ENCODE measurements at regions not wholly inside any gene's neighbourhood (a gene's known extent, or its start where the extent isn't known, plus 50 kb on each side); places are given as distances from the start of the nearest gene placed in this dataset.

- H3K27ac ChIP-seq, result no peak overlapping the region
These were observed 162.1 kb upstream of the MPHOSPH6 start for GRCh38 chr16:82331974-82332750.

GRCh38 chr16:82331397-82331796, 161.4 kb upstream of the MPHOSPH6 start:
- Histone ChIP-seq H3K4me3 (no peak overlapping the region), H3K9ac (ENCODE audit: low read depth in 2 of 2, low read length in 2 of 2) (no peak overlapping the region), H3K27me3 (no peaks in the 10 kb centered on the region), H3K4me1 (no peaks in the 10 kb centered on the region), H3K27ac (no peak overlapping the region), H3K9me3 (no peaks in the 10 kb centered on the region), H3K36me3 (no peaks in the 10 kb centered on the region)
- DNase-seq, result no peak
- intact Hi-C loops (cut with DNase I), result no loop called here
- no peak for TF ChIP-seq CTCF (IDR thresholded peaks at IDR 0.05)

More at GRCh38 chr16:82331974-82332750, 162.1 kb upstream of the MPHOSPH6 start:
- TF ChIP-seq CTCF (IDR thresholded peaks at IDR 0.05), result no peak
- Histone ChIP-seq H3K9ac (ENCODE audit: low read depth in 2 of 2, low read length in 2 of 2) (no peak overlapping the region), H3K4me3 (no peak overlapping the region), H3K27me3 (no peaks in the 10 kb centered on the region), H3K36me3 (no peaks in the 10 kb centered on the region), H3K4me1 (no peaks in the 10 kb centered on the region), H3K9me3 (no peaks in the 10 kb centered on the region)
- intact Hi-C loops (cut with DNase I), result no loop called here
- DNase-seq, result no peak

GRCh38 chr16:82329504-82330192, 159.6 kb upstream of the MPHOSPH6 start:
- Histone ChIP-seq H3K4me3 (no peak overlapping the region), H3K27me3 (no peaks in the 10 kb centered on the region), H3K9me3 (no peaks in the 10 kb centered on the region), H3K36me3 (no peaks in the 10 kb centered on the region), H3K4me1 (no peaks in the 10 kb centered on the region), H3K27ac (no peak overlapping the region), H3K9ac (ENCODE audit: low read depth in 2 of 2, low read length in 2 of 2) (no peak overlapping the region)
- no peak for DNase-seq
- intact Hi-C loops (cut with DNase I), result no loop called here
- TF ChIP-seq CTCF (IDR thresholded peaks at IDR 0.05), result no peak

GRCh38 chr16:82328881-82329469, 159.0 kb upstream of the MPHOSPH6 start:
- no peak for TF ChIP-seq CTCF (IDR thresholded peaks at IDR 0.05)
- Histone ChIP-seq H3K27me3 (no peaks in the 10 kb centered on the region), H3K4me3 (no peak overlapping the region), H3K9me3 (no peaks in the 10 kb centered on the region), H3K9ac (ENCODE audit: low read depth in 2 of 2, low read length in 2 of 2) (no peak overlapping the region), H3K27ac (no peak overlapping the region), H3K36me3 (no peaks in the 10 kb centered on the region), H3K4me1 (no peaks in the 10 kb centered on the region)
- DNase-seq, result no peak
- intact Hi-C loops (cut with DNase I), result no loop called here

- no peak overlapping the region for H3K27ac ChIP-seq
- no peak for DNase-seq
- no peak for TF ChIP-seq CTCF (IDR thresholded peaks at IDR 0.05)
- no peak overlapping the region for H3K4me3 ChIP-seq
- intact Hi-C loops (cut with DNase I), result no loop called here
- no peaks in the 10 kb centered on the region for H3K4me1 ChIP-seq
- no peaks in the 10 kb centered on the region for H3K9me3 ChIP-seq
- H3K9ac ChIP-seq (ENCODE audit: low read depth in 2 of 2, low read length in 2 of 2), result no peak overlapping the region
- H3K27me3 ChIP-seq, result no peaks in the 10 kb centered on the region
- H3K36me3 ChIP-seq, result no peaks in the 10 kb centered on the region
These were observed 153.1 kb upstream of the MPHOSPH6 start for GRCh38 chr16:82323171-82323570.

Data from colonic mucosa (tissue), 4 donors.